Bone marrow (tissue), 2 donors: ENCODE measurements at regions not wholly inside any gene's neighbourhood (a gene's known extent, or its start where the extent isn't known, plus 50 kb on each side); places are given as distances from the start of the nearest gene placed in this dataset.

Experiments
- DNase-seq, 2 donors: peaks; one replicate each; lab custom pipeline; 2025; lab: John Stamatoyannopoulos, UW

DNA sequence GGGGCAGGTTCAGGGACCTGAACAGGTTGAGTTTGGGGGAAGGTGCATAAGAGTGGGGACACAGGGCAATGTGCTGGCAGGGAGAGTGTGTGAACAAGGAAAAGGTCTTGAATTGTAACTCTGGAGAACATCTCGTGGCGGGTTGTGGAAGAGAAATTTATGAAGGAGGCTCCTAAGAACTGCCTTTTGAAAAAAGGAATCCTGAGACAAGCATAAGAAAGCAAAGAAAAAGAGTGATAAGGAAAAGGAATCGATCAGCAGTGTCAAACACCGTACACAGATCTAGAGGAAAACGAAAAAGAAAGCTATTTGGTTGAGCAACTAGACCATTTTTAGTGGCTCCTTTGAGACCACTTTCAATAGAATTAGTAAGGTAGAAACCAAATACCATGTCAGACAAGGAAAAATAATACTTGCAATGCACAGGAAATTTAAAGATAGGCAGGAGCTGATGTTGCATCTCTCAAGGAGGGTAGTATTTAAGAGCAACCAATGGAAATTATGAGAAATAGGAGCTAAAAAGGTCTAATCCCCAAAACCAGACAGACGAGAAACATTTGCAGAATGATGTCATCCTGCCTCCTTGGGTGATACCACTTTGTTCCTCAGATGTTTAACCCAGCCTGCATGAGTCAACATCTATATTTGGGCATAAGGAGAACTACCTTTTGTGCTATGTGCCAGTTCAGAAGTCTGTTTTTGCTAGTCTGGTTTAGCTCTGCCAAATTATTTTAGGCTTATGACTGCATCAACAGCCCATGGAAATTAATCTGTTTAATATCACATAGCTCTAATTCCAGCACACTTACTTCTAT lies 64.5 kb upstream of the STK38L start:
- peak in 1 of 2 donors; percentile 97 for DNase-seq

DNA sequence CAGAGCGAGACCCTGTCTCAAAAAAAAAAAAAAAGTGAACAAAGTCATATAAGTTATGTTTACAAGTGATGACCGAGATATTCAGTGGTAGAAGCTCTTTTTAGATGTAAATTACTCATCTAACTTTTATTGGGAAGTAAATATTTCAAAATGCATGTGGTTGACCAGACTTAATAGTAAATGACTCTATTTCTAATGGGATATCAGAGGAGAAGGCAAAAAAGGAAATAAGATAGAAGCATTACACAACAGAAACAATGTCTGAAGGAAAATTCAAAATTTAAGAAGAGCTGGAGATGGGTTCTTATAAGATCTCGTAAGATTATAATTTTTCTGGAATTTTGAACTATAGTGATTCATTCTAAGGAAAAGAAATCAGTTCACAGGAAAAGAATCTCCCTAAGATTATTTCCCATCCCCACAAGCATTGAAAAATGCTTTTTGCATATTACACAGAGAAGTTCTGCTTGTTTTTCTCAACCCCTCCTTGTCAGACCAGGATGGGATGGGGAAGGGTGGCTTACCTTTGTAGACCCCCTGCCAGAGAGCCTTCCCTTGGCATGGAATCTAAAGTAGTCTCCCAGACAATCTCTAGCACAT lies 63.1 kb upstream of the STK38L start:
- DNase-seq: no peak

DNA sequence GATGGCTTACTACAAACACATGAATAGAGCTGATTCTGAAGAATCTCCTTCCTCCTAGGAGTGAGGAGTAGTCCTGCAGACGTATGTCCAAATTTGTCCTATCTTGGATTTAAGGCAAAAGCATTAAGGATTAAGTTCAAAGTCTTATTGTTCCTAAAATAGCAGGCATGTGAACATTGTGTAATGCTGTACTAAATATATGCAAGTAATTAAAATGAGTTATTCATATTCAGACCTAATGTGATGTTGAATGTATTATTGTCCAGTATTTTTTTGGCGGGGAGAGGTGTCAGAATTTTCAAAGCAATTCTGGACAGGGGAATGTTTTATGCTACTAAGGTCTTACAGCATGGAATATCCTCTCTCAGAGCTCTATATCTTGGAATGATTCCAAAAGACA lies 60.7 kb upstream of the STK38L start:
- DNase-seq: no peak

DNA sequence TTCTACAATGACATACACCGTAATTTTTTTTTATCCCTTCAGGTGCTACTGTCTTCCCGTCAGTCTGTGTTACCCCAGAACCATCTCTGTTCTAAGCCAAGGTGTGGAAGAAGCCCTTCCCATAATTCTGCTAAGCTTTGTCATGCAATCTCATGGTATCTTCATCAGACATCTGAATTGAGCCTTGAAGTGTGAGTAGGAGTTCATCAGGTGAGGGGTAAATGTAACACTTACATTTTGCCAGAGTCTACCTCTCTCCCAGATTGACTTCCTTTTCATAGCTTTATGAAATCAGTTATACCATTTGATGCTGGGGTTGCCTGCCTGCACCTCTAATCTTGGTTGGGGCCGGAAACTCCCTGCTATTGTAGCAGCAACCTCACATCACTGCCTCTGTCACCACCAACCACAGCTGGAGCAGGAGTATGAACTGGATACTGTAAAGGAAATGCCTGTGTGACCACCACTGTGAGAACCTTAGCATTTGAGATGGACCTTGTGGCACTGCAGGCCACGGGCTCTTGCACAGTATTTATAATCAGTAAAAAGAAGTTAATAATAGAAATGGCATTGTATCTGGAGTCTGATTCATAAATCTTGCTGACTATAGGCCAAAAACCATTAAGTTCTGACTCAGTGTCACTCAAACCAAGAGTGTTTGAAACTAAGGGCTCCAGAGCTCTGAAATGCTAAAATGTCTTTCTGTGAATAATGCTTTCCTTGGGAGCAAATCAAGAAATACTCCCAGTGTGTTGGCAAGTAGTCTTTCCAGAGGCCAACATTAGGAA lies 58.7 kb upstream of the STK38L start:
- DNase-seq: peak in 1 of 2 donors; percentile 8

DNA sequence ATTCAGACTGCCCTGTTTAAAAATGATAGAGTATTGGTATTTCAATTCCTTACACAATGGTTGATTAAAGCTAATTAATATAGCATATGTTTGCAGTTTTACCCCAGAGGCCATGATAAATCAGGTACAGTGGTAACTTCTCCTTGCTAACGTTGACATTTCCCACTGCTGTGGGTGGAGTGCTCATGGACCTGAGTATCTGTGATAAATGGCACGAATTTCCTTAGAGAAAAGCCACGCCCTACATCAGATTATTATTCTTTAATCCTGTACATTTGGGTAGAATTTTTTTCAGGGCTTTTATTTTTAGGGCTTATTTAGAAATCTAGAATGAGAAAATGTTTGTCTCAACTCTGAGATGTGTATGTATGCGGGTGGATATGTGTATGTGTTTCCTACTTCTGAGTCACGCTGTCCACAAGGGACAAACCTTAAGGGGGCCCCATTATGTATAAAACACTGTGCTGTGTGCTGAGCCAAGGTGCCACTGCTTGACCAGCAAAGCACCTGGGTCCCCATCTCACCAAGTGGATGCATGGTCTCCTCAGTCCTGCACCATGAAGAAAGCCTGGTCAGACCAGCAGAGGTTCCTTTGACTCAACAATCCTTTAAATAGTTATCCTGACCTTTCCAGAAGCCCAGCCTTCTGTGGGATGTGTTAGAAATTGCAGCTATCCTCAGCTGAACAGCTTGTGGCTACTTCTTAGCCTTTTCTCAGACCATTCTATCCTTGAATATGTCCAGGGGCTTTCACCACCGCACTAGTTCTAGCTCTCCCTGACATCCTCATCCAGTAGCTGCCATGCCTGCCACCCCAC lies 57.9 kb upstream of the STK38L start:
- DNase-seq: no peak

DNA sequence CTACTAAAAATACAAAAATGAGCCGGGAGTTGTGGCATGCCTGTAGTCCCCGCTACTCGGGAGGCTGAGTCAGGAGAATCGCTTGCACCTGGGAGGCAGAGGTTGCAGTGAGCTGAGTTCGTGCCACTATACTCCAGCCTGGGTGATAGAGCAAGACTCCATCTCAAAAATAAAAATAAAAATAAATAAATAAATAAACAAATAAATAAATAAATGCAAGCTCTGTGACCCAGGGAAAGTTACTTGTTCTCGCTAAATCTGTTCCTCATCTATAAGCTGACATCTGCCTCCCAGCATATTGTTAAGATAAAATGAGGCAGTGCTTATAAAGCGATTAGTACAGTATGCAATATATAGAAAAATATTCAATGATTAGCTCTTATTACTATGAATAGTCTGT lies 56.4 kb upstream of the STK38L start:
- no peak for DNase-seq

DNA sequence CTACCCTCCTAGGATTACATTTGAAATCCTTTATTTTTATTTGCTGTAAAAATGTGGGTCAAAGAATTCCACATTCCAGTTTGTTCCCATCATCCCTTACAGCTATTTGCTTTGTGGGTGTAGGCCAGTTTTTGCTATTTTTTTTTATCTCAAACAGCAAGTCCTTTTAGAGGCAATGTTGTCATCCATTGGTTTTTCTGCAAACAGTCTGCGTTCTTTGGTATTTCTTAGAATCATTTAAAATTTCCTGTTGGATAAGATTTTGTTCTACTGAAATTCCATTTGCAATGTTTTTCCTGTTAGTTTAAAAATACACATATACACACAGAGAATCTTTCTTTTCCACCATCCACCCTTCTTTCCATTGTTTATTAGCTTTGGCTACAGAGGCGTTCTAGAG lies 53.3 kb upstream of the STK38L start:
- no peak for DNase-seq

DNA sequence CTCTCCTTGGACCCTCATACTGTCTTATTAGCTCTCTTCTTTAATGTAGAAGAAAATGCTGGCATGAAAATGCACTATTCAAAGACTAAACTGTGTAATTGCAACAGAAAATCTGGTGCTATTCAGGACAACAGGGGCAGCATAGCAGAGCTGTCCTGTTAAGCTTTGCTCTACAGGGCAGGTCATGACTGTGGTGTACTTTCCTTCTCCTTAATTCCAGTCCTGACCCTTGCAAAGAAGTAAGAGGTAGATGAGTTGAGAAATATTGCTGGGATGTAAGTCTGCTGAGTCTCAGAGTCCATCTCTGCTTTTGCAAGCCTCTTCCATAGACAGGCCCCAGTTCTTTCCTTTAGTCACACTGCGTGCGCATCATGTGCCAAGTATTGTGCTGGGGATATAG lies 52.6 kb upstream of the STK38L start:
- no peak for DNase-seq

DNA sequence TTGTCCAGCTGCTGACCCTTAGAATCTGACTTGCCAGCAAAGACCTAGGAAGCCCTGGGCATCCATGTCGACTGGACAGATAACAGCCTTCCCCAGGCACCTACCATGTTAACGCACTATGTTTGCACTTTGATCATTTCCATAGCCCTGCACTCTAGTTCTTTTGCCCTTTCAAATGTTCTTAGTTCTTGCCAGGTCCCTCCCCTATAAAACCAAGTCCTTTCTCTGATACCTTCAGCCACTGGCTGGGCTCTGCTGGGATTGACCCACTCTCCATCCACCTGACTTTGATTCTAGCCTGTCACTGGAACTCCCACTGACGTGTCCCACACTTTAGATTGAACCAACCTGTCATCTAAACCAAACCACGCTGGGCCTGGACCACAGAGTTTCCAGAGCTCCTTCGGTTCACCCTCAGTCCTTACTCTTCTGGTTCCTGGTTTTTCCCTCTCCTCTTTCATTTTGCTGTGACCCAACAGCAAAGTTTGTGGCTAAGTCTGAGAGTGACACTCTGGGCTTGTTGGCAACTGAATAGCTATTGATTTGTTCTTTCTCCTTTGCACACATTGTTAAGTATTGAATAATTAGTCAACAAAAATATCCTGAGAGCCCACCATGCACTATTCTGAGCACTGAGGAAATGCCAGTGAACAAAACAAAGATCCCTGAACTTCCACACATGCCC lies 51.8 kb upstream of the STK38L start:
- DNase-seq: no peak

DNA sequence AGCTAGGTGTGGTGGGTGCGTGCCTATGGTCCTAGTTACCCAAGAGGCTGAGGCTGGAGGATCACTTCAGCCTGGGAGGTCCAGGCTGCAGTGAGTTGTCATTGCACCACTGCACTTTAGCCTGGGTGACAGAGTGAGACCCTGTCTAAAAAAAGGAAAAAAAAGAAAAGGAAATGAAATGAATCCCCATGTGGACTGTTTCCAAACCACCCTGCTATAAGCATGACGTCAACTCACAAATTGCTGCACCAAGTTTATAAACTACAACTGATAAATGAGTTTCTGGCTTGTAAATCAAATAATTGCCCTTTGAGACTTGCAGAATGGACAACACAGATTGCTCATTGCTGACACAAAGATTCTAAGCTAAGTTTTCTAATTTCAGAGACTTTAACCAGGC lies 51.0 kb upstream of the STK38L start:
- peak in 1 of 2 donors; percentile 4 for DNase-seq

DNA sequence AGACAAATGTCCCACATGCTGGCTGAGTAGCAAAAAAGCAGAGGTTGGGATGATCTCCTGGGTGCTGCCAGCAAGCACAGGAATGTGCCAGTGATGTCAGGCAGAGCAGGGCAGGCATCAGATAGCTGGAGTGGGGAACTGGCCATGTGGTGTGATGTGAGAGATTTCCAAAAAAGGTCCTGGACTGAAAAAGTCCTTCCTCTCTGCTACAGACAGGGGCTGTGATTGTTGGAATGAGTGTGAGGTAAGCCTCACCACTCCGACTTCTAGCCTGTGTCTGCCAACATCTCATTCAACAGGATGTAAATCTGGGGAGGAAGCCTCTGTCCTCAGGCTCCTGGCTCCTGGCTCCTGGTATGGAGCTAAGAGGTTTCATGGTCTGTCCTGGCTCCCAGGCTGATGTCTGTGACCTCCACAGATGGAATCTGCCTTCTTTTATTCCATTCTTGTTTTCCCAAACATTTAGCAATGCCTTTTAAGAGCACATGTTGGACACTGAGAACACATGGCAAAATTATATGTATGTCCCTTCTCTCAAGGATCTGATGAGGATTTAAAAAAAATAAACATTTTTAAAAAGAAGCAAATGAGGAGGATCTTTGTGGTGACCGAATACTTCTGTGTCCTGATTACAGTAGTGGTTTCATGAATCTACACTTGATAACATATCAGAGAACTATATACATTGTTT lies 50.1 kb upstream of the STK38L start:
- DNase-seq: no peak
